SK-N-SH (cell line): ENCODE measurements at regions not wholly inside any gene's neighbourhood (a gene's known extent, or its start where the extent isn't known, plus 50 kb on each side); places are given as distances from the start of the nearest gene placed in this dataset.

Experiments used
- ELF1 ChIP-seq: IDR thresholded peaks from 2 replicates; pipeline ENCODE4 v1.4.0; 2012
- MXI1 ChIP-seq: IDR thresholded peaks from 2 replicates; pipeline ENCODE4 v1.6.1; 2012; ENCODE audit warnings: mild to moderate bottlenecking, low read depth, low read length, improper control_type of control experiment
- NRF1 ChIP-seq: IDR thresholded peaks from 2 replicates; pipeline ENCODE4 v1.6.1; 2012; ENCODE audit warnings: low read depth, mild to moderate bottlenecking, low read length
- SIN3A ChIP-seq: IDR thresholded peaks from 2 replicates; pipeline ENCODE4 v1.6.1; 2012; ENCODE audit warnings: low read depth, mild to moderate bottlenecking, low read length, moderate library complexity, borderline replicate concordance
- TAF1 ChIP-seq: IDR thresholded peaks from 2 replicates; pipeline ENCODE4 v1.6.1; 2012; ENCODE audit warnings: low read depth, mild to moderate bottlenecking, low read length, moderate library complexity, borderline replicate concordance
- TF ChIP-seq, protein P1 (sequence below): fragments of 200-600 bp; sonication (generic); IDR thresholded peaks from 2 replicates; pipeline ENCODE4 v1.6.1; 2017; ENCODE audit warnings: antibody characterized with exemption, mild to moderate bottlenecking, moderate library complexity
- TF ChIP-seq, protein P2 (sequence below): fragments of 150-350 bp; IDR thresholded peaks from 2 replicates; pipeline ENCODE4 v1.6.1; 2017; ENCODE audit warnings: antibody characterized with exemption, low read length, low read depth, borderline replicate concordance
- TF ChIP-seq, protein P3 (sequence below): IDR thresholded peaks from 2 replicates; pipeline ENCODE4 v1.4.0; 2012; ENCODE audit warnings: low read depth, borderline replicate concordance

GRCh38 chr14:28901631-28902030 lies 135.0 kb downstream of the FOXG1 start:
- TF ChIP-seq MXI1 (no peak), SIN3A (no peak), NRF1 (no peak), TAF1 (no peak), ELF1 (no peak)
- TF ChIP-seq, protein P1, sequence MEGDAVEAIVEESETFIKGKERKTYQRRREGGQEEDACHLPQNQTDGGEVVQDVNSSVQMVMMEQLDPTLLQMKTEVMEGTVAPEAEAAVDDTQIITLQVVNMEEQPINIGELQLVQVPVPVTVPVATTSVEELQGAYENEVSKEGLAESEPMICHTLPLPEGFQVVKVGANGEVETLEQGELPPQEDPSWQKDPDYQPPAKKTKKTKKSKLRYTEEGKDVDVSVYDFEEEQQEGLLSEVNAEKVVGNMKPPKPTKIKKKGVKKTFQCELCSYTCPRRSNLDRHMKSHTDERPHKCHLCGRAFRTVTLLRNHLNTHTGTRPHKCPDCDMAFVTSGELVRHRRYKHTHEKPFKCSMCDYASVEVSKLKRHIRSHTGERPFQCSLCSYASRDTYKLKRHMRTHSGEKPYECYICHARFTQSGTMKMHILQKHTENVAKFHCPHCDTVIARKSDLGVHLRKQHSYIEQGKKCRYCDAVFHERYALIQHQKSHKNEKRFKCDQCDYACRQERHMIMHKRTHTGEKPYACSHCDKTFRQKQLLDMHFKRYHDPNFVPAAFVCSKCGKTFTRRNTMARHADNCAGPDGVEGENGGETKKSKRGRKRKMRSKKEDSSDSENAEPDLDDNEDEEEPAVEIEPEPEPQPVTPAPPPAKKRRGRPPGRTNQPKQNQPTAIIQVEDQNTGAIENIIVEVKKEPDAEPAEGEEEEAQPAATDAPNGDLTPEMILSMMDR: no peak
- TF ChIP-seq, protein P2, sequence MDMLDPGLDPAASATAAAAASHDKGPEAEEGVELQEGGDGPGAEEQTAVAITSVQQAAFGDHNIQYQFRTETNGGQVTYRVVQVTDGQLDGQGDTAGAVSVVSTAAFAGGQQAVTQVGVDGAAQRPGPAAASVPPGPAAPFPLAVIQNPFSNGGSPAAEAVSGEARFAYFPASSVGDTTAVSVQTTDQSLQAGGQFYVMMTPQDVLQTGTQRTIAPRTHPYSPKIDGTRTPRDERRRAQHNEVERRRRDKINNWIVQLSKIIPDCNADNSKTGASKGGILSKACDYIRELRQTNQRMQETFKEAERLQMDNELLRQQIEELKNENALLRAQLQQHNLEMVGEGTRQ: no peak
- TF ChIP-seq, protein P3, sequence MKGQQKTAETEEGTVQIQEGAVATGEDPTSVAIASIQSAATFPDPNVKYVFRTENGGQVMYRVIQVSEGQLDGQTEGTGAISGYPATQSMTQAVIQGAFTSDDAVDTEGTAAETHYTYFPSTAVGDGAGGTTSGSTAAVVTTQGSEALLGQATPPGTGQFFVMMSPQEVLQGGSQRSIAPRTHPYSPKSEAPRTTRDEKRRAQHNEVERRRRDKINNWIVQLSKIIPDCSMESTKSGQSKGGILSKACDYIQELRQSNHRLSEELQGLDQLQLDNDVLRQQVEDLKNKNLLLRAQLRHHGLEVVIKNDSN: no peak
